Immature natural killer cell (primary cell): ENCODE measurements at regions not wholly inside any gene's neighbourhood (a gene's known extent, or its start where the extent isn't known, plus 50 kb on each side); places are given as distances from the start of the nearest gene placed in this dataset.

Experiments used
- DNase-seq, 3 donors: peaks; one replicate each; pipeline ENCODE4 v3.0.0; 2022; ENCODE audit warnings: mixed read lengths in 1 of 3
- H3K27ac Mint-ChIP-seq, 6 donors: one replicate each; pipeline ENCODE4 v1.8.0; 2020; ENCODE audit warnings: mixed read lengths in 6 of 6, mild to moderate bottlenecking in 5 of 6, inconsistent platforms in 4 of 6, moderate library complexity in 3 of 6
- H3K27me3 Mint-ChIP-seq, 3 donors: one replicate each; pipeline ENCODE4 v1.8.0; 2020 to 2021; ENCODE audit warnings: low read depth in 3 of 3, mild to moderate bottlenecking in 3 of 3, mixed read lengths in 3 of 3, moderate library complexity in 3 of 3, inconsistent platforms in 1 of 3
- H3K36me3 Mint-ChIP-seq, 3 donors: one replicate each; pipeline ENCODE4 v1.8.0; 2020; ENCODE audit warnings: mixed read lengths in 3 of 3, inconsistent platforms in 2 of 3, mild to moderate bottlenecking in 2 of 3
- H3K4me1 Mint-ChIP-seq, 2 donors: one replicate each; pipeline ENCODE4 v1.8.0; 2020; ENCODE audit warnings: inconsistent platforms in 2 of 2, mild to moderate bottlenecking in 2 of 2, mixed read lengths in 2 of 2, moderate library complexity in 1 of 2
- H3K4me3 Mint-ChIP-seq, 5 donors: one replicate each; pipeline ENCODE4 v1.8.0; 2020; ENCODE audit warnings: mild to moderate bottlenecking in 5 of 5, mixed read lengths in 5 of 5, inconsistent platforms in 3 of 5, moderate library complexity in 3 of 5
- H3K9me3 Mint-ChIP-seq, 6 donors: one replicate each; pipeline ENCODE4 v1.8.0; 2020; ENCODE audit warnings: mild to moderate bottlenecking in 6 of 6, mixed read lengths in 6 of 6, inconsistent platforms in 4 of 6, moderate library complexity in 3 of 6

DNA sequence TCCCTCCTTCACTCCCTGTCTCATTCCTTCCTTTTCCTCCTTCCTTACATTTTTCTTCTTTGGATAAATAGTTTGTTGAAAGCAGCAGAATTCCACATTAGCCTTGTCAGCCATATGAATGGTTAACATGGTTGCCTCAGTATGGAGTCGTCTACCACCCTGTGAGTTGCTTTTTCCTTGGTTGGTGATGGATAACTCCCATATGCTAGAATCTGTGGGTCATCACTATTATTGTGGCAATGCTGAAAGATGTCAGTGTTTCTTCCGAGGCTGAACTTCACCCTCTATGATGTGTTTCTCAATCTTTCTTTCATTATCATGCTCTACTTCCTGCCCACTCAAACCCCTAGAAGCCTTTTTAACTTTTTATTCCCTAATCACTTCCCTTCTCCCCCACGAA is 481.8 kb upstream of the KCNMB2 start:
- H3K4me1 Mint-ChIP-seq, result no peaks in the 10 kb centered on the region
- peaks cover 0 to 5% (median 0%) of the 10 kb centered on the region in 3 donors for H3K27me3 Mint-ChIP-seq
- H3K9me3 Mint-ChIP-seq, result no peaks in the 10 kb centered on the region
- no peaks in the 10 kb centered on the region for H3K36me3 Mint-ChIP-seq
- DNase-seq, result no peak
- H3K27ac Mint-ChIP-seq, result no peak overlapping the region
- no peak overlapping the region for H3K4me3 Mint-ChIP-seq

DNA sequence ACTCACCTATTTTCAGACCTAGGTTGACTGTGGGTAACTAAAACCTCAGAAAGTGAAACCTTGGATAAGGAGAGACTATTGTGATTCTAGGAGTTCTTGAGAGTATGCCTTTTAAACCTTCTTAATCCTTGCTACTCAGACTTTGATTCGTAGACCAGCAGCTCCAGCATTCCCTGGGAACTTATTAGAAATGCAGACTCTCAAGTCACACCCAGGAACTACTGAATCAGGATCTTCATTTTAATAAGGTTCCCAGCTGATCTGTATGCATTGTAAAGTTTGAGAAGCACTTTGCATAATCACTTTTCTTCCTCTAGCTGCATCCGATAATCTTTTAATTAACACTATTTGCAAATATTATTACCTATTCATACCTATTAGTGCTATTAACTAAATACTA is 480.3 kb upstream of the KCNMB2 start:
- peaks cover 0 to 5% (median 0%) of the 10 kb centered on the region in 3 donors for H3K27me3 Mint-ChIP-seq
- no peaks in the 10 kb centered on the region for H3K9me3 Mint-ChIP-seq
- H3K36me3 Mint-ChIP-seq, result no peaks in the 10 kb centered on the region
- no peak overlapping the region for H3K4me3 Mint-ChIP-seq
- no peaks in the 10 kb centered on the region for H3K4me1 Mint-ChIP-seq
- DNase-seq, result no peak
- H3K27ac Mint-ChIP-seq, result no peak overlapping the region

GRCh38 chr3:178056868-178057267 is 479.4 kb upstream of the KCNMB2 start:
- Mint-ChIP-seq H3K27ac (no peak overlapping the region), H3K4me3 (no peak overlapping the region), H3K4me1 (no peaks in the 10 kb centered on the region), H3K27me3 (peaks cover 0 to 5% (median 0%) of the 10 kb centered on the region in 3 donors), H3K36me3 (no peaks in the 10 kb centered on the region), H3K9me3 (no peaks in the 10 kb centered on the region)
- DNase-seq, result no peak

DNA sequence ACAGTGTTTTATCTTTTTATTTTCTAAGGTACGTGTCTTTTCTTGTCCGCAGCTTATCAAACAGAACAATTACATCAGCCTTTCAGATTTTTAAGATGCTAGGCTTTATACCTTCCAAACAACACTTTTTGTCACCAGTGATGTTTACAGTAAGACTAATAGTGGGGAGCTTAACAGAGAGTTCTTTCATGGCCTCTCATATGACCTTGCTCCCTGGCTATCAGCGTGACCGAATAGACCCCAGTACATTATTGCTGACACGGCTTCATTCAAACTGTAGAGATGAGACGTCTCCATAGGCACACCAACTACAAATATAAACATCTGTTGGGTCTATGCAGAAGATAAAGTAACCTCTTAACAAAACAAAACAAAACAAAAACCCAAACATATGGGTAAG is 477.6 kb upstream of the KCNMB2 start:
- Mint-ChIP-seq H3K9me3 (no peaks in the 10 kb centered on the region), H3K27me3 (peaks cover 0 to 5% (median 0%) of the 10 kb centered on the region in 3 donors), H3K4me3 (no peak overlapping the region), H3K36me3 (no peaks in the 10 kb centered on the region), H3K27ac (no peak overlapping the region), H3K4me1 (no peaks in the 10 kb centered on the region)
- DNase-seq, result no peak

DNA sequence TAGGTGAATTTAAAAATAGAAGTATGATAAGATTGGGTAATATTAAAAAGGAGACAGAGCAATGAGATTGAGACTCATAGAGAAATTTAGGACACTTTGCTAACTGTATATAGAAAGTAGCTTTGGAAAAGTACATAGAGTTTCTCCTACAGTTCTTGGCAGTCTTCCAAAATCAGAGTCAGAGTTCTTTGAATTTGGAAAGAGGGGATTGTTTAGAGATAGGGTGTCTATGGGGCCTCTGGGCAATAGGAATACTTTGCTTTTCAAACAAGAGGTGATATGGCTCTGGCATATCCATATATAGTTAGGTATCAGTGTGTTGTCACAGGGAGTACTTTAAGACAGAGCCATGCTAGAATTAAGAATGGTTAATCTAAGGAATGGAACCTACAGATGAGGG is 477.1 kb upstream of the KCNMB2 start:
- Mint-ChIP-seq H3K4me3 (no peak overlapping the region), H3K4me1 (no peaks in the 10 kb centered on the region), H3K27ac (no peak overlapping the region), H3K27me3 (peaks cover 0 to 3% (median 0%) of the 10 kb centered on the region in 3 donors), H3K36me3 (no peaks in the 10 kb centered on the region), H3K9me3 (no peaks in the 10 kb centered on the region)
- DNase-seq, result no peak

DNA sequence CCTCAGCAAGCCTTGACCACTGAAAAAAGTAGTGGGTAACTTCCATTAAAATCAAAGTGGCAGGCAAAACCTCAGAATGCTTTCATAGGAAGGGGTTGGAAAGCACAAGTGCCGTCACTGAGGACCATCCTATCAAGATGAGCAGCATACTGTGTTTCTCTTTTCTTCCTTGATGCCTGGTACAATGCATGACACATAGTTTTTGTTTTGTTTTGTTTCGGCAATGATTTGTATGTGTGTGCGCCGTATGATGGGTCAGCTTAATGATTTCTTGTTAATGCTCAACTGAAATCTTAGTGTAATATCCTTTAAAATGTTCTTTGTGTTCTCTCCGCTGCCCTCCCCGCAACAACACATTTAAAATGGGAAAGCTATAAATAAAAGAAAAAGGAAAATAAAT is 476.4 kb upstream of the KCNMB2 start:
- Mint-ChIP-seq H3K27me3 (no peaks in the 10 kb centered on the region), H3K27ac (no peak overlapping the region), H3K36me3 (no peaks in the 10 kb centered on the region), H3K9me3 (no peaks in the 10 kb centered on the region), H3K4me1 (no peaks in the 10 kb centered on the region), H3K4me3 (no peak overlapping the region)
- DNase-seq, result no peak

- Mint-ChIP-seq H3K27me3 (no peaks in the 10 kb centered on the region), H3K36me3 (no peaks in the 10 kb centered on the region), H3K9me3 (peaks cover 0 to 2% (median 0%) of the 10 kb centered on the region in 6 donors), H3K4me1 (no peaks in the 10 kb centered on the region), H3K4me3 (no peak overlapping the region), H3K27ac (no peak overlapping the region)
- DNase-seq, result no peak
These were observed 475.8 kb upstream of the KCNMB2 start for GRCh38 chr3:178060407-178060806.

DNA sequence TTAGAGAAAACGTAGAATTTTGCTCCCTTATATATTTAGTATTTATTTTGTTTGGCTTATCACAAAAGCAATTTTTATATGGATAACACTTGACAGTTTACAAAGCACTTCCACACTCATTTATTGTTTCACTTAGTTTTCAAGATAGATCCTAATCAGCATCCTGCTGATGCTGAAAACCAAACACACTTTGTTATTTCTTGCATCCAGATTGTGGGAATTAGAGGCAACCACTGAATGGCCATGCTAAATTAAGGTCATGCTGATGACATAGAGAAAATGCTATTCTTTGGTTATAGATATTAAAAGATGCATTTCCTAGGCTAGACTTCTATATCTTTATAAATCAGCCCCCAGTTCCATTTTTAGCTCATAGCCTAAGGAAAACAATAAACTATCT is 474.1 kb upstream of the KCNMB2 start:
- Mint-ChIP-seq H3K4me1 (no peaks in the 10 kb centered on the region), H3K27me3 (no peaks in the 10 kb centered on the region), H3K9me3 (peaks cover 0 to 5% (median 0%) of the 10 kb centered on the region in 6 donors), H3K4me3 (no peak overlapping the region), H3K27ac (no peak overlapping the region), H3K36me3 (no peaks in the 10 kb centered on the region)
- DNase-seq, result no peak

DNA sequence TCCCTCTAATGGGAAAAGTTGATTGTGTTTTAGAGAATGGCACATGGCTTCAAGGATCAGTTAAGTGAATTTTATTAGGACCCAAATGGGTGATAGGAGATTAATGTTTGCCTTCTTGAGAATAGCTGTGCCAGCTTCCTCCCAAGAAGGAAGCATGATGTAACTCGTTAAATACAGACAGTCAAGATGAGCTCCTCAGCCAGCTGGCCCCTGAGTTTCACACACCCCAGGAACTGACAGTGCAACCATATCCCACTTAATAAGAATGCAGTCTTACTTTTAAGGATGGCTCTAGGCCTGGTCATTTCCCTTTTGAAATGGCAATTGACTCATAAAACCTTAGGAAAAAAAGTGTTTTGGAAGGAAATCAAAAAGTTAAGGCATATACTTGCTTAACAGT is 472.8 kb upstream of the KCNMB2 start:
- H3K4me1 Mint-ChIP-seq, result no peaks in the 10 kb centered on the region
- DNase-seq, result no peak
- no peaks in the 10 kb centered on the region for H3K27me3 Mint-ChIP-seq
- no peaks in the 10 kb centered on the region for H3K36me3 Mint-ChIP-seq
- no peak overlapping the region for H3K27ac Mint-ChIP-seq
- peaks cover 0 to 5% (median 0%) of the 10 kb centered on the region in 6 donors for H3K9me3 Mint-ChIP-seq
- H3K4me3 Mint-ChIP-seq, result no peak overlapping the region

DNA sequence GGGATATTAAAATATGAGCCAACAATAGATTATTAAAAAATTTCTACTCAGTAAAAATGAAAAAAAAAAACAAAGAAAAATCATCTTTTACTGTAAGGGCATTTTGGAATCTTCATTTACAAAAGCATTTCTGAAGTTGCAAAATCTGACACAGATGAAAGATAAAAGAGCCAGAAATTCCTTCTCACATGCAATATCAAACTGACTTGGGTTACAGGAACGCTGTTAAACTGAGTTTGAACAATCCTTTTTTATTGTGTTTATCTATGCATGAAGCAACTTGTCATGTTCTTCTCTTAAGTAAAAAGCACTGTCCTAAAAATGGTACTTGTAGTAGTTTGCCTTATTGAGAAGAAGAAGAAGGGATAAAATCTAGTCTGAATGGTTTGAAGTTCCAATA is 468.5 kb upstream of the KCNMB2 start:
- peaks cover 0 to 7% (median 0%) of the 10 kb centered on the region in 6 donors for H3K9me3 Mint-ChIP-seq
- no peaks in the 10 kb centered on the region for H3K36me3 Mint-ChIP-seq
- no peak for DNase-seq
- H3K4me3 Mint-ChIP-seq, result no peak overlapping the region
- H3K27ac Mint-ChIP-seq, result no peak overlapping the region
- H3K4me1 Mint-ChIP-seq, result no peaks in the 10 kb centered on the region
- peaks cover 0 to 2% (median 0%) of the 10 kb centered on the region in 3 donors for H3K27me3 Mint-ChIP-seq

- H3K27ac Mint-ChIP-seq, result no peak overlapping the region
- DNase-seq, result no peak
- H3K4me3 Mint-ChIP-seq, result no peak overlapping the region
- H3K9me3 Mint-ChIP-seq, result peaks cover 0 to 2% (median 0%) of the 10 kb centered on the region in 6 donors
- no peaks in the 10 kb centered on the region for H3K36me3 Mint-ChIP-seq
- H3K4me1 Mint-ChIP-seq, result peaks cover 2 to 6% of the 10 kb centered on the region in 2 donors
- peaks cover 0 to 2% (median 0%) of the 10 kb centered on the region in 3 donors for H3K27me3 Mint-ChIP-seq
These were observed 463.6 kb upstream of the KCNMB2 start for GRCh38 chr3:178072391-178073305.

GRCh38 chr3:178073366-178073765 is 462.9 kb upstream of the KCNMB2 start:
- no peak overlapping the region for H3K4me3 Mint-ChIP-seq
- H3K27me3 Mint-ChIP-seq, result peaks cover 0 to 2% (median 0%) of the 10 kb centered on the region in 3 donors
- no peak overlapping the region for H3K27ac Mint-ChIP-seq
- H3K36me3 Mint-ChIP-seq, result no peaks in the 10 kb centered on the region
- H3K4me1 Mint-ChIP-seq, result peaks cover 2 to 6% of the 10 kb centered on the region in 2 donors
- no peak for DNase-seq
- peaks cover 0 to 2% (median 0%) of the 10 kb centered on the region in 6 donors for H3K9me3 Mint-ChIP-seq

GRCh38 chr3:178075344-178075743 is 460.9 kb upstream of the KCNMB2 start:
- Mint-ChIP-seq H3K36me3 (no peaks in the 10 kb centered on the region), H3K9me3 (peaks cover 0 to 2% (median 0%) of the 10 kb centered on the region in 6 donors), H3K27ac (no peak overlapping the region), H3K4me1 (peaks cover 2 to 6% of the 10 kb centered on the region in 2 donors), H3K27me3 (peaks cover 0 to 2% (median 0%) of the 10 kb centered on the region in 3 donors), H3K4me3 (no peak overlapping the region)
- DNase-seq, result no peak

- no peak for DNase-seq
- Mint-ChIP-seq H3K9me3 (no peaks in the 10 kb centered on the region), H3K27me3 (peaks cover 0 to 1% (median 0%) of the 10 kb centered on the region in 3 donors), H3K27ac (no peak overlapping the region), H3K36me3 (no peaks in the 10 kb centered on the region), H3K4me1 (peaks cover 2 to 6% of the 10 kb centered on the region in 2 donors), H3K4me3 (no peak overlapping the region)
These were observed 457.3 kb upstream of the KCNMB2 start for GRCh38 chr3:178078953-178079352.

- Mint-ChIP-seq H3K27me3 (peaks cover 0 to 1% (median 0%) of the 10 kb centered on the region in 3 donors), H3K9me3 (no peaks in the 10 kb centered on the region), H3K36me3 (no peaks in the 10 kb centered on the region), H3K4me3 (no peak overlapping the region), H3K4me1 (peaks cover 10 to 16% of the 10 kb centered on the region in 2 donors), H3K27ac (no peak overlapping the region)
- DNase-seq, result no peak
These were observed 456.3 kb upstream of the KCNMB2 start for GRCh38 chr3:178079966-178080365.
